Upper lobe of left lung (tissue), 6 donors: ENCODE measurements at regions not wholly inside any gene's neighbourhood (a gene's known extent, or its start where the extent isn't known, plus 50 kb on each side); places are given as distances from the start of the nearest gene placed in this dataset.

Source experiments
- ATAC-seq, 2 donors: fragments of 200-7000 bp; cut with Tn5 transposase; one replicate each; pipeline ENCODE4 v1.9.1; 2022; ENCODE audit warnings: mild to moderate bottlenecking in 2 of 2, moderate library complexity in 2 of 2; ENCODE audit not compliant: low FRiP score in 2 of 2
- DNase-seq, 2 donors: peaks; one replicate each; pipeline ENCODE4 v3.0.0-alpha.2; 2019 to 2020
- H3K27ac ChIP-seq, 4 donors: fragments of 200-600 bp; sonication (generic); one replicate each; pipeline ENCODE4 v1.5.1; 2016 to 2019
- H3K27me3 ChIP-seq, 4 donors: fragments of 200-600 bp; sonication (generic); one replicate each; pipeline ENCODE4 v1.5.1; 2017 to 2019
- H3K36me3 ChIP-seq, 4 donors: fragments of 200-600 bp; sonication (generic); one replicate each; pipeline ENCODE4 v1.5.1; 2016 to 2019
- H3K4me1 ChIP-seq, 4 donors: fragments of 200-600 bp; sonication (generic); one replicate each; pipeline ENCODE4 v1.5.1; 2018 to 2019
- H3K4me3 ChIP-seq, 4 donors: fragments of 200-600 bp; sonication (generic); one replicate each; pipeline ENCODE4 v1.5.1; 2017 to 2019; ENCODE audit warnings: mild to moderate bottlenecking in 2 of 4, moderate library complexity in 1 of 4
- H3K9me3 ChIP-seq, 4 donors: fragments of 200-600 bp; sonication (generic); one replicate each; pipeline ENCODE4 v1.5.1; 2018 to 2019
- EP300 ChIP-seq, 4 donors: sonication (generic); formaldehyde crosslinking; IDR thresholded peaks; one replicate each; pipeline ENCODE4 v1.5.1; 2017; ENCODE audit warnings: antibody characterized with exemption in 4 of 4, control low read depth in 2 of 4
- POLR2A ChIP-seq, 4 donors: fragments of 450-650 bp; IDR thresholded peaks; one replicate each; pipeline ENCODE4 v1.5.1; 2016 to 2017; ENCODE audit warnings: antibody characterized with exemption in 4 of 4, mild to moderate bottlenecking in 2 of 4
- POLR2AphosphoS5 ChIP-seq, 2 donors: sonication (generic); formaldehyde crosslinking; IDR thresholded peaks; one replicate each; pipeline ENCODE4 v1.5.1; 2017; ENCODE audit warnings: antibody characterized with exemption in 2 of 2
- WGBS, 2 donors: methylation state at CpG; one replicate each; pipeline ENCODE4 v1.1.5; 2017 to 2018; 5-methylcytosine and 5-hydroxymethylcytosine counted together
- TF ChIP-seq, protein P1 (sequence below), 6 experiments: fragments of 450-650 bp in 4 of 6; fragments of 200-600 bp in 2 of 6; sonication (generic) in 2 of 6; IDR thresholded peaks; one replicate each; pipeline ENCODE4 v1.5.1; 2016 to 2019; ENCODE audit warnings: antibody characterized with exemption in 6 of 6
- donor health status: DM: no; HTN: no; CAD: no; lungs with moderate emphysema.
- donor health status: DM: no; HTN: yes; CAD: no; lungs with severe emphysema.

DNA sequence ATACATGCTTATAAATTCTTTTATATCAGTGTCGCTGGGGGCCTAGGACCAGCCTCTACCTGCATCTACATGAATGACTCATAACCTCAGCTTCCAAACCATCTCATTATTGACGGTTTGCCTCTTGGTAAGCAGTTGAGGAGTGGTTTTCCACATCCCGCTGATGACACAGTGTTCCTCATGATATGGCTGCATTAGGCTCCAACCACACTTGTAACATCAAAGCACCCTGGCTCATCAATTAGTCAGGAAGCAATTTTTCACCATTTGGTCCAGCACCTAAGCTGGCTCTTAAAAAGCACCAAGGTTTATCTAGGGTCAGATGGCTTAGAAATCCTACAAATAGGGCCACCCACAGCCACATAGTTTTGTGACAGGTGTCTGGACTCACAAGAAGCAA lies 402.4 kb downstream of the ARHGEF28 start:
- Histone ChIP-seq H3K36me3 (no peaks in the 10 kb centered on the region), H3K27ac (no peak overlapping the region), H3K4me1 (no peaks in the 10 kb centered on the region), H3K4me3 (no peak overlapping the region), H3K27me3 (no peaks in the 10 kb centered on the region), H3K9me3 (no peaks in the 10 kb centered on the region)
- 88% methylated on average over 3 of the region's 3 CpGs for WGBS, 2 donors
- TF ChIP-seq POLR2A (IDR thresholded peaks at IDR 0.05) (no peak), POLR2AphosphoS5 (IDR thresholded peaks at IDR 0.05) (no peak), EP300 (IDR thresholded peaks at IDR 0.05) (no peak)
- TF ChIP-seq, protein P1, sequence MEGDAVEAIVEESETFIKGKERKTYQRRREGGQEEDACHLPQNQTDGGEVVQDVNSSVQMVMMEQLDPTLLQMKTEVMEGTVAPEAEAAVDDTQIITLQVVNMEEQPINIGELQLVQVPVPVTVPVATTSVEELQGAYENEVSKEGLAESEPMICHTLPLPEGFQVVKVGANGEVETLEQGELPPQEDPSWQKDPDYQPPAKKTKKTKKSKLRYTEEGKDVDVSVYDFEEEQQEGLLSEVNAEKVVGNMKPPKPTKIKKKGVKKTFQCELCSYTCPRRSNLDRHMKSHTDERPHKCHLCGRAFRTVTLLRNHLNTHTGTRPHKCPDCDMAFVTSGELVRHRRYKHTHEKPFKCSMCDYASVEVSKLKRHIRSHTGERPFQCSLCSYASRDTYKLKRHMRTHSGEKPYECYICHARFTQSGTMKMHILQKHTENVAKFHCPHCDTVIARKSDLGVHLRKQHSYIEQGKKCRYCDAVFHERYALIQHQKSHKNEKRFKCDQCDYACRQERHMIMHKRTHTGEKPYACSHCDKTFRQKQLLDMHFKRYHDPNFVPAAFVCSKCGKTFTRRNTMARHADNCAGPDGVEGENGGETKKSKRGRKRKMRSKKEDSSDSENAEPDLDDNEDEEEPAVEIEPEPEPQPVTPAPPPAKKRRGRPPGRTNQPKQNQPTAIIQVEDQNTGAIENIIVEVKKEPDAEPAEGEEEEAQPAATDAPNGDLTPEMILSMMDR (IDR thresholded peaks at IDR 0.05): no peak
- ATAC-seq: no peak
- DNase-seq: no peak

DNA sequence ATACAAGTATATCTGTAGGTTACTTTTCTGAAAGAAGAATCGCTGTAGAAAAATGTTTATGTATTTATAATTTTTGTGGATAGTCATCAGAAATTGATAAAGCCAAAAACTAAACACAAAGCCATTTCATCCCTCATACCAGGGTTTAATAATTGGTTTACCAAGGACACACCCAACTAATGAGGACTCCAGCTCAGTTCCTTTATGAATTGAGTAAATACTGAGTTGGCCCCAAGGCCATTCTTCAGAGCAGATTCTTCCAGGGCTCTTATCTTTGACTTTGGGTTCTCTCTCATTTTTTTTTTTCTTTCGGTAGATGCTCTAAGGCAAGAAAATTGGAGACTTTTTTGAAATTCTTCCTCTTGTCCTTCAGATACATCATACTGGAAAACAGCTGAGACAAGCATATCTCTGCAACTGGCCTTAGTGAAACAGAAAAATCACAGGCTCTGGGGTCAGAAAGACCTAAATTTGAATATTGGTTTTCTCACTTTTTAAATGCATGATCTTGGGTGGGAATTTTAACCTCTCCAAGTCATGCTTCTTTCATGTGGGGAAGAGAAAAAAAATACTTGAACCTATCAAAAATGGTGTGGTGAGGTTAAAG lies 401.8 kb downstream of the ARHGEF28 start:
- 66 to 81% methylated on average over 2 of the region's 2 CpGs for WGBS, 2 donors

DNA sequence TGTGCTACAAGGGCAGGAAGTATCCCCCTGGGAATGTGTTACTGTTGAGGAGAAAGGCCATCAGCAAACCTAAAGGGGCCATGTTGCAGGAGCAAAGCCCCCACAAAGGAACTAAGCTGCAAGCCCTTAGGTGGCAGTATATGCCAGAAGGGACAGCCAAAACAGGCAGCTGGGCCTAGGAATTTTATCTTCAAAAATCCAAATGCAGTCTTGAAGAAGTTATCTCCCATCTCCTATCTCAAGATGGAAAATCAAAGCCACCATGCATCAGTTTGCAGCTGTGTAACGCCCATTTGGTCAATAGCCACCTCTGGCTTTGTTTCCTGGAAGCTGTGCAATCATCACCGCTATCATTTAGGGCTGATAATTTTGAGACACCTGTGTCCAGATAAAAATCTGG lies 400.3 kb downstream of the ARHGEF28 start:
- Histone ChIP-seq H3K4me1 (no peaks in the 10 kb centered on the region), H3K9me3 (no peaks in the 10 kb centered on the region), H3K36me3 (no peaks in the 10 kb centered on the region), H3K27me3 (no peaks in the 10 kb centered on the region), H3K27ac (no peak overlapping the region), H3K4me3 (no peak overlapping the region)
- ATAC-seq (no peak), DNase-seq (no peak)
- WGBS, 2 donors: 84 to 92% methylated on average over 2 of the region's 2 CpGs
- TF ChIP-seq, protein P1 (IDR thresholded peaks at IDR 0.05): no peak
- no peak for TF ChIP-seq POLR2A (IDR thresholded peaks at IDR 0.05)
- no peak for TF ChIP-seq EP300 (IDR thresholded peaks at IDR 0.05)
- no peak for TF ChIP-seq POLR2AphosphoS5 (IDR thresholded peaks at IDR 0.05)

More for the DNA sequence above, 401.8 kb downstream of the ARHGEF28 start:
- Histone ChIP-seq H3K4me1 (no peaks in the 10 kb centered on the region), H3K36me3 (no peaks in the 10 kb centered on the region), H3K27me3 (no peaks in the 10 kb centered on the region), H3K4me3 (no peak overlapping the region), H3K27ac (no peak overlapping the region), H3K9me3 (no peaks in the 10 kb centered on the region)
- no peak for TF ChIP-seq POLR2A (IDR thresholded peaks at IDR 0.05)
- TF ChIP-seq POLR2AphosphoS5 (IDR thresholded peaks at IDR 0.05): no peak
- TF ChIP-seq, protein P1 (IDR thresholded peaks at IDR 0.05): no peak
- TF ChIP-seq EP300 (IDR thresholded peaks at IDR 0.05): no peak
- no peak for ATAC-seq
- no peak for DNase-seq

DNA sequence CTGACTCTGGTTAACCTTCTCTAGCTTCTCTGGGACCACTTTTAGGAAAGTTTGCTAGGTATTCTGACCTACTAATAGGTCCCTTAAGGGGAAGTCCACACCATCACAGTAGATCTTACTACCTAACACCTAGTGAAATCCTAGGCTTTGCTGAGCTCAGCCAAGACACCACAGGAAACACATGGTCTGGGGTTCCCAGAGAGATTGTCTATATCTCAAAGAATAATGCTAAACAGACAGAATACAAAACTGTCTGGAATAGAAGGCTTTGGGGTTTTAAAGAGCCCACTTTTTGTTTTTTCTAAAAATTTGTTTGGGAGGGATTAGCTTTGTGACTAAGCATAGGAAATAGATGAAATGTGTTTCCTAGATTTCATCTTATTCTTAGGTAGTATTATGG lies 395.1 kb downstream of the ARHGEF28 start:
- no peak overlapping the region for H3K4me3 ChIP-seq
- H3K36me3 ChIP-seq: no peaks in the 10 kb centered on the region
- no peaks in the 10 kb centered on the region for H3K27me3 ChIP-seq
- no peaks in the 10 kb centered on the region for H3K9me3 ChIP-seq
- peak overlapping the region in 2 of 4 donors; percentile 14 to 25 for H3K27ac ChIP-seq
- no peak for ATAC-seq
- H3K4me1 ChIP-seq: peaks cover 0 to 10% (median 3%) of the 10 kb centered on the region in 4 donors
- no peak for DNase-seq
- TF ChIP-seq POLR2AphosphoS5 (IDR thresholded peaks at IDR 0.05) (no peak), EP300 (IDR thresholded peaks at IDR 0.05) (no peak), POLR2A (IDR thresholded peaks at IDR 0.05) (no peak)
- TF ChIP-seq, protein P1 (IDR thresholded peaks at IDR 0.05): no peak

DNA sequence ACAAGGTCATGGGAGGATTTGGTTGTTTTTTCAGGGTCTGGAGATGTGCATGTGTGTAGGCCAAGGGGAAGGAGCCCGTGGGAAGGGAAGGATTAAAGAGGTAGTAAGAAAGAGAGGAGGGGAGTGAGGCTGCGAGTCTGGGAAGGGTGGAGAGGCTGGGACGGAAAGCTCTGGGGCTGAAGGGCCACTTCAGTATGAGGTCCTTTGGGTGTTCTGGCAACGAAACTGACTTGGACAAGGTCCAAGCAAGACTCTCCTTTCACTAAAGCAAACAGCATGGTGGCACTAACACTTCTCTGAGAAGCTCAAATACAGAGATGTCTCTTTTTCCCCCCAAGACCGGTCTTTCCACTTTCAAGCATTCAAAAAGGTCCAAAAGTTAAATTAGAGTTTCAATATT lies 394.5 kb downstream of the ARHGEF28 start:
- Histone ChIP-seq H3K27ac (peak overlapping the region in 2 of 4 donors; percentile 33 to 35), H3K36me3 (no peaks in the 10 kb centered on the region), H3K4me3 (no peak overlapping the region), H3K4me1 (peaks cover 0 to 10% (median 3%) of the 10 kb centered on the region in 4 donors), H3K9me3 (no peaks in the 10 kb centered on the region), H3K27me3 (no peaks in the 10 kb centered on the region)
- 61% methylated on average over 5 of the region's 5 CpGs for WGBS, 2 donors
- no peak for TF ChIP-seq POLR2A (IDR thresholded peaks at IDR 0.05)
- TF ChIP-seq EP300 (IDR thresholded peaks at IDR 0.05): no peak
- TF ChIP-seq, protein P1 (IDR thresholded peaks at IDR 0.05): no peak
- no peak for TF ChIP-seq POLR2AphosphoS5 (IDR thresholded peaks at IDR 0.05)
- peak; percentile 48 to 74 for ATAC-seq
- DNase-seq: peak in 1 of 2 donors; percentile 76
